GM12878 (cell line): ENCODE measurements at regions not wholly inside any gene's neighbourhood (a gene's known extent, or its start where the extent isn't known, plus 50 kb on each side); places are given as distances from the start of the nearest gene placed in this dataset.

Source experiments
- BCL11A ChIP-seq: IDR thresholded peaks from 2 replicates; pipeline ENCODE4 v1.6.1; 2011; ENCODE audit warnings: low read depth, low read length
- CREM ChIP-seq: IDR thresholded peaks from 2 replicates; pipeline ENCODE4 v1.6.1; 2014; ENCODE audit warnings: antibody characterized with exemption, low read depth
- CTCF ChIP-seq, 3 experiments: IDR thresholded peaks in 2 of 3; conservative IDR thresholded peaks in 1 of 3; 2 replicates each; pipeline ENCODE4 v1.5.1; 2011; ENCODE audit warnings: low read depth in 3 of 3, low read length in 3 of 3, mild to moderate bottlenecking in 3 of 3, control low read depth in 2 of 3, moderate library complexity in 2 of 3, inconsistent platforms in 1 of 3, mixed read lengths in 1 of 3; ENCODE audit not compliant: control insufficient read depth in 2 of 3, insufficient read depth in 1 of 3; ENCODE audit errors: extremely low read depth in 1 of 3
- EGR1 ChIP-seq, 2 experiments: IDR thresholded peaks; 1 replicate in 1 of 2; 2 replicates in 1 of 2; pipeline ENCODE4 v1.6.1; 2011 to 2012; ENCODE audit warnings: low read depth in 2 of 2, low read length in 2 of 2, borderline replicate concordance in 1 of 2, mild to moderate bottlenecking in 1 of 2, moderate library complexity in 1 of 2
- ELK1 ChIP-seq: IDR thresholded peaks from 2 replicates; pipeline ENCODE4 v1.6.1; 2012; ENCODE audit warnings: low read depth, low read length, improper control_type of control experiment
- EP300 ChIP-seq, 2 experiments: fragments of 150-350 bp in 1 of 2; IDR thresholded peaks; 2 replicates each; pipeline ENCODE4 v1.6.1; 2011 to 2012; ENCODE audit warnings: low read depth in 2 of 2, low read length in 2 of 2, borderline replicate concordance in 1 of 2, improper control_type of control experiment in 1 of 2, inconsistent platforms in 1 of 2; ENCODE audit not compliant: control insufficient read depth in 1 of 2
- KDM1A ChIP-seq: fragments of 200-600 bp; sonication (generic); IDR thresholded peaks from 2 replicates; pipeline ENCODE4 v1.6.1; 2016; ENCODE audit warnings: borderline replicate concordance
- POLR2A ChIP-seq: IDR thresholded peaks from 2 replicates; pipeline ENCODE4 v1.6.1; 2011; ENCODE audit warnings: low read depth, mild to moderate bottlenecking, low read length
- POLR2AphosphoS5 ChIP-seq: IDR thresholded peaks from 2 replicates; pipeline ENCODE4 v1.6.1; 2011; ENCODE audit warnings: mild to moderate bottlenecking, low read length, inconsistent platforms
- SIN3A ChIP-seq: IDR thresholded peaks from 2 replicates; pipeline ENCODE4 v1.6.1; 2012; ENCODE audit warnings: low read depth, low read length, improper control_type of control experiment
- SIX5 ChIP-seq: IDR thresholded peaks from 2 replicates; pipeline ENCODE4 v1.6.1; 2011; ENCODE audit warnings: mild to moderate bottlenecking, low read depth, low read length, moderate library complexity; ENCODE audit not compliant: severe bottlenecking
- SMAD1 ChIP-seq: fragments of 450-650 bp; IDR thresholded peaks from 2 replicates; pipeline ENCODE4 v1.6.1; 2018; ENCODE audit warnings: mild to moderate bottlenecking, low read depth; ENCODE audit not compliant: partially characterized antibody

- TF ChIP-seq BCL11A (no peak), KDM1A (no peak), SMAD1 (no peak), POLR2A (no peak), CREM (no peak), EP300 (IDR thresholded peaks at IDR 0.05; ENCODE audit: borderline replicate concordance in 1 of 2, control insufficient read depth in 1 of 2, low read depth in 2 of 2, low read length in 2 of 2) (no peak), POLR2AphosphoS5 (no peak), EGR1 (IDR thresholded peaks at IDR 0.05; ENCODE audit: borderline replicate concordance in 1 of 2, low read depth in 2 of 2, low read length in 2 of 2) (no peak), SIX5 (no peak), CTCF (IDR thresholded peaks at IDR 0.05 in 2 of 3, conservative IDR thresholded peaks at IDR 0.05 in 1 of 3; ENCODE audit: control insufficient read depth in 2 of 3, extremely low read depth in 1 of 3, insufficient read depth in 1 of 3, low read depth in 3 of 3, low read length in 3 of 3) (no peak), SIN3A (no peak), ELK1 (no peak)
Observed at GRCh38 chr21:28654406-28654805, 338.3 kb downstream of the LTN1 start.
